ENCODE measurements at regions not wholly inside any gene's neighbourhood (a gene's known extent, or its start where the extent isn't known, plus 50 kb on each side); places are given as distances from the start of the nearest gene placed in this dataset.

GRCh38 chr2:216942016-216942415 is 82.2 kb upstream of the TNP1 start:
- no peak overlapping the region for H3K4me3 ChIP-seq
- no peak for DNase-seq
- no peak for TF ChIP-seq POLR2A (IDR thresholded peaks at IDR 0.05)
- TF ChIP-seq, protein P1, sequence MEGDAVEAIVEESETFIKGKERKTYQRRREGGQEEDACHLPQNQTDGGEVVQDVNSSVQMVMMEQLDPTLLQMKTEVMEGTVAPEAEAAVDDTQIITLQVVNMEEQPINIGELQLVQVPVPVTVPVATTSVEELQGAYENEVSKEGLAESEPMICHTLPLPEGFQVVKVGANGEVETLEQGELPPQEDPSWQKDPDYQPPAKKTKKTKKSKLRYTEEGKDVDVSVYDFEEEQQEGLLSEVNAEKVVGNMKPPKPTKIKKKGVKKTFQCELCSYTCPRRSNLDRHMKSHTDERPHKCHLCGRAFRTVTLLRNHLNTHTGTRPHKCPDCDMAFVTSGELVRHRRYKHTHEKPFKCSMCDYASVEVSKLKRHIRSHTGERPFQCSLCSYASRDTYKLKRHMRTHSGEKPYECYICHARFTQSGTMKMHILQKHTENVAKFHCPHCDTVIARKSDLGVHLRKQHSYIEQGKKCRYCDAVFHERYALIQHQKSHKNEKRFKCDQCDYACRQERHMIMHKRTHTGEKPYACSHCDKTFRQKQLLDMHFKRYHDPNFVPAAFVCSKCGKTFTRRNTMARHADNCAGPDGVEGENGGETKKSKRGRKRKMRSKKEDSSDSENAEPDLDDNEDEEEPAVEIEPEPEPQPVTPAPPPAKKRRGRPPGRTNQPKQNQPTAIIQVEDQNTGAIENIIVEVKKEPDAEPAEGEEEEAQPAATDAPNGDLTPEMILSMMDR (IDR thresholded peaks at IDR 0.05): no peak
- no peak overlapping the region for H3K27ac ChIP-seq
- intact Hi-C loops (cut with DNase I): no loop called here
- no peaks in the 10 kb centered on the region for H3K27me3 ChIP-seq
- H3K36me3 ChIP-seq: no peaks in the 10 kb centered on the region
- H3K4me1 ChIP-seq: peaks cover under 1 to 5% (median 4%) of the 10 kb centered on the region in 3 donors
- 80 to 82% methylated on average over 5 of the region's 5 CpGs for WGBS, 2 donors
- H3K9me3 ChIP-seq: no peaks in the 10 kb centered on the region

- WGBS, 2 donors: 37 to 44% methylated on average over 4 to 5 of the region's 5 CpGs
- Histone ChIP-seq H3K27ac (no peak overlapping the region), H3K36me3 (no peaks in the 10 kb centered on the region), H3K27me3 (no peaks in the 10 kb centered on the region), H3K9me3 (no peaks in the 10 kb centered on the region), H3K4me1 (peaks cover 4 to 10% (median 10%) of the 10 kb centered on the region in 3 donors), H3K4me3 (no peak overlapping the region)
- TF ChIP-seq POLR2A (IDR thresholded peaks at IDR 0.05): no peak
- TF ChIP-seq, protein P1 (IDR thresholded peaks at IDR 0.05): no peak
- intact Hi-C loops (cut with DNase I): no loop called here
- no peak for DNase-seq
Measured at GRCh38 chr2:216936954-216937357, 77.1 kb upstream of the TNP1 start.

- 73 to 100% methylated on average over 2 to 3 of the region's 3 CpGs for WGBS, 2 donors
- intact Hi-C loops (cut with DNase I): no loop called here
Measured at GRCh38 chr2:216934623-216935022, 74.8 kb upstream of the TNP1 start.

DNA sequence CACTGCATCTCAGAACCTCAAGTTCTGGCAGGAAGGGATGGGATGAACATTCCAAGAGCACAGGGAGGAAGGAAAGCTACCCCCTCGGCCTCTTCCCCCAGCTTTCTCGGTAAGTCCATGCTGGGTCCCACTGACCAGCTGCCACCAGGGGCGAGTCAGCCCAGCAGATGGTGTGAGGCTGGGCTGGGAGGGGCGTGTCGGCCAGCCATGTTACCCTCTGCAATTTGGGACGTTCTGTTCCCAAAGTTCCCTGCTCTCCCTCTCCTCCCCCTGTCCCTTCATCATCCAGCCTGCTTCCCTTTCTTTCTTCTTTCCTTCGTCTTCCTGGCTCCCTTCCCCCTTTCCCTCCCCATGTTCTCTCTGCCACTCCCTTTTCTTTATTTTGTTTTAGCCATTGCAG is 74.3 kb upstream of the TNP1 start:
- no peak overlapping the region for H3K4me3 ChIP-seq
- H3K4me1 ChIP-seq: peaks cover 4 to 10% (median 10%) of the 10 kb centered on the region in 3 donors
- no peaks in the 10 kb centered on the region for H3K27me3 ChIP-seq
- intact Hi-C loops (cut with DNase I): no loop called here
- WGBS, 2 donors: 78 to 89% methylated on average over 7 of the region's 7 CpGs
- H3K27ac ChIP-seq: no peak overlapping the region
- TF ChIP-seq POLR2A (IDR thresholded peaks at IDR 0.05): no peak
- TF ChIP-seq, protein P1 (IDR thresholded peaks at IDR 0.05): no peak
- no peak for DNase-seq
- H3K9me3 ChIP-seq: no peaks in the 10 kb centered on the region
- no peaks in the 10 kb centered on the region for H3K36me3 ChIP-seq

More at GRCh38 chr2:216934623-216935022, 74.8 kb upstream of the TNP1 start:
- Histone ChIP-seq H3K4me3 (no peak overlapping the region), H3K27ac (no peak overlapping the region), H3K36me3 (no peaks in the 10 kb centered on the region), H3K4me1 (peaks cover 4 to 10% (median 10%) of the 10 kb centered on the region in 3 donors), H3K27me3 (no peaks in the 10 kb centered on the region), H3K9me3 (no peaks in the 10 kb centered on the region)
- TF ChIP-seq POLR2A (IDR thresholded peaks at IDR 0.05): no peak
- TF ChIP-seq, protein P1 (IDR thresholded peaks at IDR 0.05): no peak
- DNase-seq: no peak

DNA sequence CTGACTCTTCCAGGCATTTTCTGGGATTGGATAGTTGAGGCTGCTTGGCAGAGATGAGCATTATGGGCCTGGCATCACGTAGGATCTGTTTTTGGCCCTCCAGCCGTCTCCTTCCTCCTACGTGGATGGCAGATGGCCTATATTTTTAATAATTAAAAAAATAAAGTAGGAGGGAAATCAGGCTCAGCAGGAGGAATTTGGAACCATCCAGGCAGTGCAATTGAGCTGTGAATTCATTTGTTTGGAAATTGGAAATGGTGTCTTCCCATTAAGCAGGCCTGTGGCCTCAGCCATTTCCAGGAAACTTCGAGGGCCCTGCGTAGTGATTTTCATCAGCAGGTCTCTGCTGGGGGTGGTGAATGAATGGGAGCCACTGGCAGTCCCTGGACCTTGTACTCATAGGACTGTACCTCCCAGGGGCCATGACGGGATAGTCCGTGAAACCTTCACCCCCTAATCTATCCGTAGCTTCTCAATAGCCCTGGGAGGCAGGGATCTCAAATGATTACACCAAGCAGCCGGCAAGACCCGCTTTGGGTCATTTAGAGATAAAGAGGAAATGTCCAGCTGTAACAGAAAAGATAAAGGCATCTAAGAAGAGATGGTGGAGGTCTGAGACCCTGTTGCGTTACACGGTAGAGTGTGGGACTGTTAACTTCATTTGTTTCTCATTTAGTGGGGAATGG is 73.1 kb upstream of the TNP1 start:
- H3K27ac ChIP-seq: no peak overlapping the region
- H3K27me3 ChIP-seq: no peaks in the 10 kb centered on the region
- no peaks in the 10 kb centered on the region for H3K9me3 ChIP-seq
- no peak overlapping the region for H3K4me3 ChIP-seq
- TF ChIP-seq POLR2A (IDR thresholded peaks at IDR 0.05): no peak
- TF ChIP-seq, protein P1 (IDR thresholded peaks at IDR 0.05): no peak
- 83 to 86% methylated on average over 10 to 11 of the region's 12 CpGs for WGBS, 2 donors
- peaks cover 4 to 10% (median 10%) of the 10 kb centered on the region in 3 donors for H3K4me1 ChIP-seq
- DNase-seq: no peak
- no peaks in the 10 kb centered on the region for H3K36me3 ChIP-seq
- intact Hi-C loops (cut with DNase I): no loop called here
